Upper lobe of left lung (tissue), 4 donors: ENCODE measurements at regions not wholly inside any gene's neighbourhood (a gene's known extent, or its start where the extent isn't known, plus 50 kb on each side); places are given as distances from the start of the nearest gene placed in this dataset.

ENCODE experiments used
- POLR2A ChIP-seq, 4 donors: fragments of 450-650 bp; IDR thresholded peaks; one replicate each; pipeline ENCODE4 v1.5.1; 2016 to 2017; ENCODE audit warnings: antibody characterized with exemption in 4 of 4, mild to moderate bottlenecking in 2 of 4
- TF ChIP-seq, protein P1 (sequence below), 6 experiments: fragments of 450-650 bp in 4 of 6; fragments of 200-600 bp in 2 of 6; sonication (generic) in 2 of 6; IDR thresholded peaks; one replicate each; pipeline ENCODE4 v1.5.1; 2016 to 2019; ENCODE audit warnings: antibody characterized with exemption in 6 of 6

- TF ChIP-seq, protein P1, sequence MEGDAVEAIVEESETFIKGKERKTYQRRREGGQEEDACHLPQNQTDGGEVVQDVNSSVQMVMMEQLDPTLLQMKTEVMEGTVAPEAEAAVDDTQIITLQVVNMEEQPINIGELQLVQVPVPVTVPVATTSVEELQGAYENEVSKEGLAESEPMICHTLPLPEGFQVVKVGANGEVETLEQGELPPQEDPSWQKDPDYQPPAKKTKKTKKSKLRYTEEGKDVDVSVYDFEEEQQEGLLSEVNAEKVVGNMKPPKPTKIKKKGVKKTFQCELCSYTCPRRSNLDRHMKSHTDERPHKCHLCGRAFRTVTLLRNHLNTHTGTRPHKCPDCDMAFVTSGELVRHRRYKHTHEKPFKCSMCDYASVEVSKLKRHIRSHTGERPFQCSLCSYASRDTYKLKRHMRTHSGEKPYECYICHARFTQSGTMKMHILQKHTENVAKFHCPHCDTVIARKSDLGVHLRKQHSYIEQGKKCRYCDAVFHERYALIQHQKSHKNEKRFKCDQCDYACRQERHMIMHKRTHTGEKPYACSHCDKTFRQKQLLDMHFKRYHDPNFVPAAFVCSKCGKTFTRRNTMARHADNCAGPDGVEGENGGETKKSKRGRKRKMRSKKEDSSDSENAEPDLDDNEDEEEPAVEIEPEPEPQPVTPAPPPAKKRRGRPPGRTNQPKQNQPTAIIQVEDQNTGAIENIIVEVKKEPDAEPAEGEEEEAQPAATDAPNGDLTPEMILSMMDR (IDR thresholded peaks at IDR 0.05), result no peak
- TF ChIP-seq POLR2A (IDR thresholded peaks at IDR 0.05), result no peak
Measured at GRCh38 chr13:66117563-66117962, 1112.6 kb downstream of the PCDH9 start.
